OCI-LY7 (cell line): ENCODE measurements at regions not wholly inside any gene's neighbourhood (a gene's known extent, or its start where the extent isn't known, plus 50 kb on each side); places are given as distances from the start of the nearest gene placed in this dataset.

Experiments used
- EZH2phosphoT487 ChIP-seq: fragments of 200-600 bp; sonication (generic); IDR thresholded peaks from 2 replicates; pipeline ENCODE4 v1.6.1; 2018; ENCODE audit warnings: low read depth, borderline replicate concordance, mild to moderate bottlenecking, mixed run types, antibody characterized with exemption, low read length, moderate library complexity, mixed read lengths
- TF ChIP-seq, protein P1 (sequence below): fragments of 200-600 bp; sonication (generic); conservative IDR thresholded peaks from 2 replicates; pipeline ENCODE4 v1.5.1; 2014; ENCODE audit warnings: mild to moderate bottlenecking, antibody characterized with exemption, low read length, moderate library complexity, mixed read lengths

DNA sequence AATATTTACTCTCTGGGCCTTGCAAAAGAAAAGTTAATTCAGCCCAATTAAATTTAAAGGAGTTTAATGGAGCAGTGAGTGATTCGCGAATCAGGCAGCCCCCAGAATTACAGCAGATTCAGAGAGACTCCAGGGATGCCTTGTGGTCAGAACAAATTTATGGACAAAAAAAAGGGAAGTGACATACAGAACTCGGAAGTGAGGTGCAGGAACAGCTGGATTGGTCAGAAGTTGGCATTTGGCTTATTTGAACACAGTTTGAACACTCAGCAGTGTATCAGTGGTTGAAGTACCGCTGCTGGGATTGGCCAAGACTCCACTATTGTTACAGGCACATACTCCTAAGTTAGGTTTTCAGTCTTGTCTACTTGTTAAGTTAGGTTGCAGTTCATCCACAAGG lies 145.0 kb upstream of the GAP43 start:
- TF ChIP-seq, protein P1, sequence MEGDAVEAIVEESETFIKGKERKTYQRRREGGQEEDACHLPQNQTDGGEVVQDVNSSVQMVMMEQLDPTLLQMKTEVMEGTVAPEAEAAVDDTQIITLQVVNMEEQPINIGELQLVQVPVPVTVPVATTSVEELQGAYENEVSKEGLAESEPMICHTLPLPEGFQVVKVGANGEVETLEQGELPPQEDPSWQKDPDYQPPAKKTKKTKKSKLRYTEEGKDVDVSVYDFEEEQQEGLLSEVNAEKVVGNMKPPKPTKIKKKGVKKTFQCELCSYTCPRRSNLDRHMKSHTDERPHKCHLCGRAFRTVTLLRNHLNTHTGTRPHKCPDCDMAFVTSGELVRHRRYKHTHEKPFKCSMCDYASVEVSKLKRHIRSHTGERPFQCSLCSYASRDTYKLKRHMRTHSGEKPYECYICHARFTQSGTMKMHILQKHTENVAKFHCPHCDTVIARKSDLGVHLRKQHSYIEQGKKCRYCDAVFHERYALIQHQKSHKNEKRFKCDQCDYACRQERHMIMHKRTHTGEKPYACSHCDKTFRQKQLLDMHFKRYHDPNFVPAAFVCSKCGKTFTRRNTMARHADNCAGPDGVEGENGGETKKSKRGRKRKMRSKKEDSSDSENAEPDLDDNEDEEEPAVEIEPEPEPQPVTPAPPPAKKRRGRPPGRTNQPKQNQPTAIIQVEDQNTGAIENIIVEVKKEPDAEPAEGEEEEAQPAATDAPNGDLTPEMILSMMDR: no peak
- TF ChIP-seq EZH2phosphoT487: no peak
